Endothelial cell of umbilical vein (primary cell): ENCODE measurements at regions not wholly inside any gene's neighbourhood (a gene's known extent, or its start where the extent isn't known, plus 50 kb on each side); places are given as distances from the start of the nearest gene placed in this dataset.

Experiments
- BruUV-seq: library from RNA; stranded (reverse); fragments of 400-500 nt; replicated peaks from 2 replicates; lab custom pipeline; 2021; lab: Mats Ljungman, UMichigan
- CTCF ChIA-PET: fragments of 300-600, 350-600 bp; sonication (Branson Sonifier 250); formaldehyde crosslinking; loops from one replicate; lab custom pipeline; 2021; ENCODE audit warnings: antibody characterized with exemption, inconsistent platforms; lab: Charles Lee
- POLR2A ChIA-PET: fragments of 300-600, 350-600 bp; sonication (Branson Sonifier 250); formaldehyde crosslinking; loops from one replicate; lab custom pipeline; 2021; ENCODE audit warnings: antibody characterized with exemption, inconsistent platforms; lab: Charles Lee
- DNase-seq: peaks from one replicate; pipeline ENCODE4 v3.0.0-alpha.2; 2011; ENCODE audit warnings: low read depth, low spot score
- FAIRE-seq: peaks from 2 replicates; lab custom pipeline; 2011; peaks lifted over from hg19 to GRCh38; lab: Jason Lieb, UNC
- H2AFZ ChIP-seq: 2 replicates; pipeline ENCODE4 v1.6.0; 2012; ENCODE audit warnings: low read depth, low read length, control low read depth, inconsistent platforms
- H3K27ac ChIP-seq: 2 replicates; pipeline ENCODE4 v1.5.1; 2011; ENCODE audit warnings: low read depth, mild to moderate bottlenecking, control low read depth, low read length, moderate library complexity; ENCODE audit not compliant: insufficient read depth
- H3K27me3 ChIP-seq, 2 experiments: 2 replicates each; pipeline versions ENCODE4 v1.6.0 to v1.6.1; 2011; ENCODE audit warnings: low read length in 2 of 2, mixed read lengths in 1 of 2; ENCODE audit not compliant: control insufficient read depth in 2 of 2, insufficient read depth in 2 of 2
- H3K36me3 ChIP-seq, 2 experiments: 2 replicates in 1 of 2; 3 replicates in 1 of 2; pipeline ENCODE4 v1.5.1; 2011; ENCODE audit warnings: low read length in 2 of 2, mild to moderate bottlenecking in 1 of 2, moderate library complexity in 1 of 2; ENCODE audit not compliant: control insufficient read depth in 2 of 2, insufficient read depth in 2 of 2; ENCODE audit errors: extremely low read depth in 1 of 2
- H3K4me1 ChIP-seq: 3 replicates; pipeline ENCODE4 v1.5.1; 2011; ENCODE audit warnings: mild to moderate bottlenecking, low read length; ENCODE audit not compliant: control insufficient read depth, insufficient read depth; ENCODE audit errors: extremely low read depth
- H3K4me2 ChIP-seq: 2 replicates; pipeline ENCODE4 v1.6.1; 2011; ENCODE audit warnings: low read length, control low read depth, mixed read lengths; ENCODE audit not compliant: insufficient read depth
- H3K4me3 ChIP-seq, 3 experiments: fragments of 200-600 bp in 1 of 3; sonication (generic), shearing (Covaris generic) in 1 of 3; replicated peaks in 1 of 3; 2 replicates each; pipeline ENCODE4 v1.5.1; 2011 to 2016; ENCODE audit warnings: control low read depth in 3 of 3, low read length in 3 of 3, mild to moderate bottlenecking in 2 of 3, inconsistent platforms in 1 of 3, low read depth in 1 of 3, moderate library complexity in 1 of 3; ENCODE audit not compliant: insufficient read depth in 1 of 3
- H3K79me2 ChIP-seq: 2 replicates; pipeline ENCODE4 v1.6.0; 2012; ENCODE audit warnings: low read length, inconsistent platforms; ENCODE audit not compliant: control insufficient read depth, insufficient read depth
- H3K9ac ChIP-seq: replicated peaks from 2 replicates; pipeline ENCODE3; 2011; ENCODE audit warnings: low read length, control low read depth; ENCODE audit not compliant: insufficient read depth; ENCODE audit errors: extremely low read depth
- H3K9me1 ChIP-seq: replicated peaks from 3 replicates; pipeline ENCODE4 v1.6.0; 2011; ENCODE audit warnings: mild to moderate bottlenecking, low read length; ENCODE audit not compliant: control insufficient read depth, insufficient read depth; ENCODE audit errors: extremely low read depth
- H3K9me3 ChIP-seq: replicated peaks from 2 replicates; pipeline ENCODE4 v1.5.1; 2012; ENCODE audit warnings: low read length, inconsistent platforms; ENCODE audit not compliant: control insufficient read depth, insufficient read depth
- H4K20me1 ChIP-seq: replicated peaks from 2 replicates; pipeline ENCODE3; 2011; ENCODE audit warnings: mild to moderate bottlenecking, low read length; ENCODE audit not compliant: control insufficient read depth, insufficient read depth; ENCODE audit errors: extremely low read depth
- FOS ChIP-seq: IDR thresholded peaks from 2 replicates; pipeline ENCODE4 v1.6.1; 2011; ENCODE audit warnings: mild to moderate bottlenecking, low read length, moderate library complexity, borderline replicate concordance; ENCODE audit not compliant: insufficient read depth
- GATA2 ChIP-seq: IDR thresholded peaks from 2 replicates; pipeline ENCODE4 v1.7.0; 2011; ENCODE audit warnings: low read depth, mild to moderate bottlenecking, moderate library complexity, mixed read lengths, low read length; ENCODE audit not compliant: insufficient read length, insufficient read depth
- JUN ChIP-seq: IDR thresholded peaks from 2 replicates; pipeline ENCODE4 v1.6.1; 2011; ENCODE audit warnings: borderline replicate concordance, low read depth; ENCODE audit not compliant: insufficient read length, insufficient read depth
- MYC ChIP-seq: IDR thresholded peaks from one replicate; pipeline ENCODE4 v1.6.1; 2011; ENCODE audit warnings: mild to moderate bottlenecking, low read depth, low read length
- POLR2A ChIP-seq: IDR thresholded peaks from 2 replicates; pipeline ENCODE4 v1.6.1; 2012; ENCODE audit warnings: low read depth, mild to moderate bottlenecking, control low read depth, low read length
- POLR2AphosphoS5 ChIP-seq: IDR thresholded peaks from 2 replicates; pipeline ENCODE4 v1.6.1; 2012; ENCODE audit warnings: low read depth, mild to moderate bottlenecking, control low read depth, low read length, moderate library complexity; ENCODE audit not compliant: insufficient read depth
- dilution Hi-C: fragments of 300-500 bp; cut with MboI; formaldehyde crosslinking; loops from one replicate; pipeline ENCODE4 v1.15.0; 2019; ENCODE audit warnings: low sequenced_read_pairs; ENCODE audit not compliant: extremely low pct_ligation_motif_present
- intact Hi-C: fragments of 100-400 bp; cut with micrococcal nuclease; formaldehyde crosslinking; loops from one replicate; pipeline ENCODE4 v1.10.0; 2022
- TF ChIP-seq, protein P1 (sequence below), 2 donors: IDR thresholded peaks; 1 replicate in 1 of 2; 2 replicates in 1 of 2; pipeline ENCODE4 v1.5.1; 2011; ENCODE audit warnings: low read length in 2 of 2, mild to moderate bottlenecking in 2 of 2, moderate library complexity in 2 of 2, control low read depth in 1 of 2, inconsistent platforms in 1 of 2, low read depth in 1 of 2; ENCODE audit not compliant: insufficient read depth in 1 of 2; ENCODE audit errors: extremely low read depth in 1 of 2
- TF ChIP-seq, protein P2 (sequence below): IDR thresholded peaks from 2 replicates; pipeline ENCODE4 v1.6.1; 2011; ENCODE audit not compliant: insufficient read depth, insufficient read length

GRCh38 chr4:29240641-29241040 is 1479.5 kb upstream of the PCDH7 start:
- Histone ChIP-seq H3K9me3 (no peaks in the 10 kb centered on the region), H3K4me1 (no peaks in the 10 kb centered on the region), H3K36me3 (no peaks in the 10 kb centered on the region), H3K27ac (no peak overlapping the region), H3K9me1 (no peaks in the 10 kb centered on the region), H2AFZ (no peak overlapping the region), H3K4me3 (no peak overlapping the region), H3K79me2 (no peaks in the 10 kb centered on the region), H3K9ac (no peak overlapping the region), H3K4me2 (no peak overlapping the region), H4K20me1 (no peaks in the 10 kb centered on the region), H3K27me3 (no peaks in the 10 kb centered on the region)
- intact Hi-C loops = no loop called here
- BruUV-seq = no TSS peak
- ChIA-PET CTCF (no interaction called here), POLR2A (no interaction called here)
- FAIRE-seq (no peak), DNase-seq (no peak)
- dilution Hi-C loops = no loop called here
- TF ChIP-seq POLR2AphosphoS5 (no peak), MYC (no peak), GATA2 (no peak), POLR2A (no peak)
- TF ChIP-seq, protein P1, sequence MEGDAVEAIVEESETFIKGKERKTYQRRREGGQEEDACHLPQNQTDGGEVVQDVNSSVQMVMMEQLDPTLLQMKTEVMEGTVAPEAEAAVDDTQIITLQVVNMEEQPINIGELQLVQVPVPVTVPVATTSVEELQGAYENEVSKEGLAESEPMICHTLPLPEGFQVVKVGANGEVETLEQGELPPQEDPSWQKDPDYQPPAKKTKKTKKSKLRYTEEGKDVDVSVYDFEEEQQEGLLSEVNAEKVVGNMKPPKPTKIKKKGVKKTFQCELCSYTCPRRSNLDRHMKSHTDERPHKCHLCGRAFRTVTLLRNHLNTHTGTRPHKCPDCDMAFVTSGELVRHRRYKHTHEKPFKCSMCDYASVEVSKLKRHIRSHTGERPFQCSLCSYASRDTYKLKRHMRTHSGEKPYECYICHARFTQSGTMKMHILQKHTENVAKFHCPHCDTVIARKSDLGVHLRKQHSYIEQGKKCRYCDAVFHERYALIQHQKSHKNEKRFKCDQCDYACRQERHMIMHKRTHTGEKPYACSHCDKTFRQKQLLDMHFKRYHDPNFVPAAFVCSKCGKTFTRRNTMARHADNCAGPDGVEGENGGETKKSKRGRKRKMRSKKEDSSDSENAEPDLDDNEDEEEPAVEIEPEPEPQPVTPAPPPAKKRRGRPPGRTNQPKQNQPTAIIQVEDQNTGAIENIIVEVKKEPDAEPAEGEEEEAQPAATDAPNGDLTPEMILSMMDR (IDR thresholded peaks at IDR 0.05; ENCODE audit: extremely low read depth in 1 of 2, insufficient read depth in 1 of 2, low read depth in 1 of 2, low read length in 2 of 2) = no peak

DNA sequence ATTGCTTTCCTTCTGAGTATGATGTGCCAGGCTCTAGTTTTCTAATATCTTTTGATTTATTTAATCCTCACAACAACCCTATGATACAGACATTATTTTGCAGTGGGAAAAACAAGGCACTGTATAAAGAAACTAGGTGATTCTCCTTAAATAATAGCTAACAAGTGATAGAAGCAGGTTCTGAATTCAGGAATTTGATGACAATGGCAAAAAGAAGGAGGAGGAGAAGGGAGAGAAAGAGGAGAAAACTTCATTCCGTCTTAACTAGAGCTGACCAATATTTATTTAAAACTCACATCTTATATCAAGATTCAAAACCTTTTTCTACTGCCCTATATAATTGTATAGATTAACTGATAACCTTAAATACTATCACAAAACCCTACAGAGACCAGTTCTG is 1477.1 kb upstream of the PCDH7 start:
- no peaks in the 10 kb centered on the region for H3K36me3 ChIP-seq
- no peak for DNase-seq
- intact Hi-C loops (no loop called here), dilution Hi-C loops (no loop called here)
- H3K4me2 ChIP-seq = no peak overlapping the region
- CTCF ChIA-PET = no interaction called here
- no peak overlapping the region for H2AFZ ChIP-seq
- POLR2A ChIA-PET = no interaction called here
- H3K27ac ChIP-seq = no peak overlapping the region
- no peaks in the 10 kb centered on the region for H3K9me1 ChIP-seq
- FAIRE-seq = no peak
- H4K20me1 ChIP-seq = no peaks in the 10 kb centered on the region
- no peaks in the 10 kb centered on the region for H3K79me2 ChIP-seq
- no peak overlapping the region for H3K4me3 ChIP-seq
- no peaks in the 10 kb centered on the region for H3K9me3 ChIP-seq
- H3K27me3 ChIP-seq = no peaks in the 10 kb centered on the region
- no peaks in the 10 kb centered on the region for H3K4me1 ChIP-seq
- no peak overlapping the region for H3K9ac ChIP-seq
- BruUV-seq = no TSS peak
- TF ChIP-seq, protein P2, sequence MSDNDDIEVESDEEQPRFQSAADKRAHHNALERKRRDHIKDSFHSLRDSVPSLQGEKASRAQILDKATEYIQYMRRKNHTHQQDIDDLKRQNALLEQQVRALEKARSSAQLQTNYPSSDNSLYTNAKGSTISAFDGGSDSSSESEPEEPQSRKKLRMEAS = no peak
- TF ChIP-seq GATA2 (no peak), POLR2AphosphoS5 (no peak), FOS (no peak), JUN (no peak)
